Fibroblast of lung (primary cell): ENCODE measurements at regions not wholly inside any gene's neighbourhood (a gene's known extent, or its start where the extent isn't known, plus 50 kb on each side); places are given as distances from the start of the nearest gene placed in this dataset.

Source experiments
- DNase-seq, 2 donors: peaks; one replicate each; pipeline versions ENCODE4 v3.0.0 to v3.0.0-alpha.2; 2010; ENCODE audit warnings: low read depth in 2 of 2
- H2AFZ ChIP-seq: 2 replicates; pipeline ENCODE4 v1.5.1; 2012; ENCODE audit warnings: low read length, control low read depth, inconsistent platforms
- H3K27ac ChIP-seq: 2 replicates; pipeline ENCODE4 v1.5.1; 2011; ENCODE audit warnings: low read length, control low read depth; ENCODE audit not compliant: insufficient read depth
- H3K27me3 ChIP-seq: 2 replicates; pipeline ENCODE4 v1.5.1; 2011; ENCODE audit warnings: mild to moderate bottlenecking, low read length; ENCODE audit not compliant: control insufficient read depth, insufficient read depth
- H3K36me3 ChIP-seq: 2 replicates; pipeline ENCODE4 v1.5.1; 2011; ENCODE audit warnings: low read length; ENCODE audit not compliant: control insufficient read depth, insufficient read depth
- H3K4me1 ChIP-seq: 2 replicates; pipeline ENCODE4 v1.5.1; 2011; ENCODE audit warnings: low read length; ENCODE audit not compliant: control insufficient read depth, insufficient read depth; ENCODE audit errors: extremely low read depth
- H3K4me2 ChIP-seq: 2 replicates; pipeline ENCODE4 v1.5.1; 2011; ENCODE audit warnings: low read length, control low read depth; ENCODE audit not compliant: insufficient read depth; ENCODE audit errors: extremely low read depth
- H3K4me3 ChIP-seq, 4 experiments: fragments of 200-600 bp in 1 of 4; sonication (generic) in 1 of 4; replicated peaks in 1 of 4; 2 replicates each; pipeline ENCODE4 v1.5.1; 2011 to 2016; ENCODE audit warnings: low read length in 4 of 4, low read depth in 3 of 4, mild to moderate bottlenecking in 3 of 4, control low read depth in 2 of 4, inconsistent platforms in 1 of 4, mixed read lengths in 1 of 4; ENCODE audit not compliant: insufficient read depth in 1 of 4; ENCODE audit errors: control extremely low read depth in 1 of 4
- H3K79me2 ChIP-seq: 2 replicates; pipeline ENCODE4 v1.5.1; 2012; ENCODE audit warnings: mild to moderate bottlenecking, low read length, inconsistent platforms; ENCODE audit not compliant: control insufficient read depth, insufficient read depth
- H3K9ac ChIP-seq: 2 replicates; pipeline ENCODE4 v1.5.1; 2011; ENCODE audit warnings: mild to moderate bottlenecking, low read length, control low read depth; ENCODE audit not compliant: insufficient read depth
- H3K9me3 ChIP-seq: 2 replicates; pipeline ENCODE4 v1.5.1; 2012; ENCODE audit warnings: low read depth, low read length; ENCODE audit not compliant: control insufficient read depth, insufficient read depth
- H4K20me1 ChIP-seq: 2 replicates; pipeline ENCODE4 v1.5.1; 2011; ENCODE audit warnings: low read length; ENCODE audit not compliant: control insufficient read depth, insufficient read depth; ENCODE audit errors: extremely low read depth
- CTCF ChIP-seq, 2 donors: IDR thresholded peaks in 1 of 2; conservative IDR thresholded peaks in 1 of 2; 1 replicate in 1 of 2; 2 replicates in 1 of 2; pipeline ENCODE4 v1.5.1; 2011 to 2012; ENCODE audit warnings: low read length in 2 of 2, control low read depth in 1 of 2, inconsistent platforms in 1 of 2, low read depth in 1 of 2, mild to moderate bottlenecking in 1 of 2
- EZH2 ChIP-seq: IDR thresholded peaks from 2 replicates; pipeline ENCODE4 v1.5.1; 2012; ENCODE audit warnings: low read length, control low read depth, mild to moderate bottlenecking; ENCODE audit errors: missing control alignments

- no peaks in the 10 kb centered on the region for H4K20me1 ChIP-seq
- H3K9ac ChIP-seq, result no peak overlapping the region
- H3K4me3 ChIP-seq, result no peak overlapping the region
- H3K4me1 ChIP-seq, result no peaks in the 10 kb centered on the region
- H3K27ac ChIP-seq, result no peak overlapping the region
- H2AFZ ChIP-seq, result no peak overlapping the region
- TF ChIP-seq CTCF (conservative IDR thresholded peaks at IDR 0.05 in 1 of 2, IDR thresholded peaks at IDR 0.05 in 1 of 2; ENCODE audit: low read depth in 1 of 2, low read length in 2 of 2) (no peak), EZH2 (no peak)
- H3K27me3 ChIP-seq, result no peaks in the 10 kb centered on the region
- H3K4me2 ChIP-seq, result no peak overlapping the region
- no peaks in the 10 kb centered on the region for H3K79me2 ChIP-seq
- no peaks in the 10 kb centered on the region for H3K36me3 ChIP-seq
- no peak for DNase-seq
- H3K9me3 ChIP-seq, result no peaks in the 10 kb centered on the region
These were observed 656.6 kb downstream of the UQCRFS1 start for GRCh38 chr19:28556371-28556770.

GRCh38 chr19:28555317-28555716 is 657.6 kb downstream of the UQCRFS1 start:
- no peaks in the 10 kb centered on the region for H3K27me3 ChIP-seq
- TF ChIP-seq EZH2 (no peak), CTCF (conservative IDR thresholded peaks at IDR 0.05 in 1 of 2, IDR thresholded peaks at IDR 0.05 in 1 of 2; ENCODE audit: low read depth in 1 of 2, low read length in 2 of 2) (no peak)
- no peaks in the 10 kb centered on the region for H3K4me1 ChIP-seq
- no peak overlapping the region for H3K27ac ChIP-seq
- H3K36me3 ChIP-seq, result no peaks in the 10 kb centered on the region
- H3K4me2 ChIP-seq, result no peak overlapping the region
- H3K4me3 ChIP-seq, result no peak overlapping the region
- no peak overlapping the region for H2AFZ ChIP-seq
- DNase-seq, result no peak
- H3K79me2 ChIP-seq, result no peaks in the 10 kb centered on the region
- H3K9me3 ChIP-seq, result no peaks in the 10 kb centered on the region
- H4K20me1 ChIP-seq, result no peaks in the 10 kb centered on the region
- H3K9ac ChIP-seq, result no peak overlapping the region

- no peaks in the 10 kb centered on the region for H3K36me3 ChIP-seq
- no peaks in the 10 kb centered on the region for H4K20me1 ChIP-seq
- H3K4me2 ChIP-seq, result no peak overlapping the region
- H3K27me3 ChIP-seq, result no peaks in the 10 kb centered on the region
- H3K4me1 ChIP-seq, result no peaks in the 10 kb centered on the region
- H3K9ac ChIP-seq, result no peak overlapping the region
- no peak overlapping the region for H3K27ac ChIP-seq
- no peak overlapping the region for H2AFZ ChIP-seq
- H3K4me3 ChIP-seq, result no peak overlapping the region
- H3K9me3 ChIP-seq, result no peaks in the 10 kb centered on the region
- no peak for TF ChIP-seq CTCF (conservative IDR thresholded peaks at IDR 0.05 in 1 of 2, IDR thresholded peaks at IDR 0.05 in 1 of 2; ENCODE audit: low read depth in 1 of 2, low read length in 2 of 2)
- no peak for TF ChIP-seq EZH2
- H3K79me2 ChIP-seq, result no peaks in the 10 kb centered on the region
- DNase-seq, result no peak
These were observed 658.4 kb downstream of the UQCRFS1 start for GRCh38 chr19:28554321-28555091.
